ENCODE measurements at regions not wholly inside any gene's neighbourhood (a gene's known extent, or its start where the extent isn't known, plus 50 kb on each side); places are given as distances from the start of the nearest gene placed in this dataset.

DNA sequence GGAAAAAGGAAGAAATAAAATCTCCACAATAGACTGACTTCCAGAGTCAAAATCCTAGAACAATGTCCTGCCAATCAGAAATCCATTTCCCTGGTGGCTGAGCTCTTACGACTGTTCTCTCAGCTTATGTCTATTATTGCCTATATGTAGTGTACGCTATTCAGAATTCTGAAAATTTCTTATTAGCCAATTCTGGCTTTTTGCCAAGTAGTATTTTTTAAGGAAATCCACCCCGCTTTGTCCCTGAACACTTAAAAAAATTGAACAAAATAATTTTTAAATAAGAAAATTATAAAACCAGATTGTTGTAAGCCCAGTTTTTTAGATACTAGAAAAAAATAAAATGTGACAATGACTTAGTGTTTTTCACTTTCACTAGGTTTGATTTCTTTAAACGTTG, 143.0 kb downstream of the KCNA5 start:
- TF ChIP-seq GATA2 (IDR thresholded peaks at IDR 0.05; ENCODE audit: low read depth, low read length) (no peak), GATA3 (IDR thresholded peaks at IDR 0.05; ENCODE audit: low read depth, low read length) (no peak)
